ENCODE measurements at regions not wholly inside any gene's neighbourhood (a gene's known extent, or its start where the extent isn't known, plus 50 kb on each side); places are given as distances from the start of the nearest gene placed in this dataset.

GRCh38 chr6:149200282-149200945, 117.1 kb upstream of the TAB2 start:
- TF ChIP-seq EZH2phosphoT487 (IDR thresholded peaks at IDR 0.05; ENCODE audit: insufficient read depth, low read depth) (no peak), EZH2 (IDR thresholded peaks at IDR 0.05; ENCODE audit: insufficient read depth, poor library complexity, severe bottlenecking) (no peak)

Data from GM23248 (cell line).